ENCODE measurements at regions not wholly inside any gene's neighbourhood (a gene's known extent, or its start where the extent isn't known, plus 50 kb on each side); places are given as distances from the start of the nearest gene placed in this dataset.

- 77 to 88% methylated on average over 1 of the region's 1 CpG for WGBS, 2 donors
- Histone ChIP-seq H3K4me1 (peaks cover 6 to 16% of the 10 kb centered on the region in 2 donors), H3K9me3 (no peaks in the 10 kb centered on the region), H3K4me3 (replicated peaks in 1 of 3) (no peak overlapping the region), H3K27ac (no peak overlapping the region), H3K36me3 (no peaks in the 10 kb centered on the region), H3K27me3 (no peaks in the 10 kb centered on the region)
- intact Hi-C loops (cut with DNase I): no loop called here
- TF ChIP-seq CTCF (IDR thresholded peaks at IDR 0.05) (no peak), POLR2A (IDR thresholded peaks at IDR 0.05) (no peak)
- no peak for DNase-seq
These were observed 134.9 kb upstream of the HSD17B12 start for GRCh38 chr11:43545610-43546009.

GRCh38 chr11:43546561-43547429 is 133.7 kb upstream of the HSD17B12 start:
- intact Hi-C loops (cut with DNase I): no loop called here
- 32 to 39% methylated on average over 19 to 22 of the region's 27 CpGs for WGBS, 2 donors
- no peaks in the 10 kb centered on the region for H3K27me3 ChIP-seq
- no peaks in the 10 kb centered on the region for H3K9me3 ChIP-seq
- H3K4me3 ChIP-seq (replicated peaks in 1 of 3): peak overlapping the region in 1 of 3 donors; percentile 19
- no peak overlapping the region for H3K27ac ChIP-seq
- no peaks in the 10 kb centered on the region for H3K36me3 ChIP-seq
- H3K4me1 ChIP-seq: peaks cover 6 to 16% of the 10 kb centered on the region in 2 donors
- TF ChIP-seq POLR2A (IDR thresholded peaks at IDR 0.05): no peak
- no peak for TF ChIP-seq CTCF (IDR thresholded peaks at IDR 0.05)
- peak in 1 of 2 donors; percentile 4 for DNase-seq

GRCh38 chr11:43547430-43547831 is 133.1 kb upstream of the HSD17B12 start:
- Histone ChIP-seq H3K4me1 (peaks cover 6 to 16% of the 10 kb centered on the region in 2 donors), H3K27ac (no peak overlapping the region), H3K36me3 (no peaks in the 10 kb centered on the region), H3K27me3 (no peaks in the 10 kb centered on the region), H3K9me3 (no peaks in the 10 kb centered on the region), H3K4me3 (replicated peaks in 1 of 3) (peak overlapping the region in 1 of 3 donors; percentile 19)
- peak; percentile 35 to 52 for DNase-seq
- no peak for TF ChIP-seq CTCF (IDR thresholded peaks at IDR 0.05)
- no peak for TF ChIP-seq POLR2A (IDR thresholded peaks at IDR 0.05)
- intact Hi-C loops (cut with DNase I): no loop called here
- WGBS, 2 donors: 5% methylated on average over 22 of the region's 33 CpGs; no CpG with 5 or more reads in 1 of the 2 donors

GRCh38 chr11:43547889-43548381 is 132.6 kb upstream of the HSD17B12 start:
- Histone ChIP-seq H3K36me3 (no peaks in the 10 kb centered on the region), H3K27ac (no peak overlapping the region), H3K4me1 (peaks cover 6 to 16% of the 10 kb centered on the region in 2 donors), H3K9me3 (no peaks in the 10 kb centered on the region), H3K4me3 (replicated peaks in 1 of 3) (peak overlapping the region in 1 of 3 donors; percentile 19), H3K27me3 (no peaks in the 10 kb centered on the region)
- intact Hi-C loops (cut with DNase I): no loop called here
- TF ChIP-seq CTCF (IDR thresholded peaks at IDR 0.05): no peak
- DNase-seq: peak; percentile 22 to 40
- WGBS, 2 donors: 78 to 85% methylated on average over 4 to 9 of the region's 51 CpGs

- Histone ChIP-seq H3K4me1 (peaks cover 6 to 16% of the 10 kb centered on the region in 2 donors), H3K27ac (no peak overlapping the region), H3K36me3 (no peaks in the 10 kb centered on the region), H3K27me3 (no peaks in the 10 kb centered on the region), H3K9me3 (no peaks in the 10 kb centered on the region), H3K4me3 (replicated peaks in 1 of 3) (no peak overlapping the region)
- WGBS, 2 donors: 93% methylated on average over 4 of the region's 4 CpGs
- intact Hi-C loops (cut with DNase I): no loop called here
- no peak for DNase-seq
- no peak for TF ChIP-seq POLR2A (IDR thresholded peaks at IDR 0.05)
- TF ChIP-seq CTCF (IDR thresholded peaks at IDR 0.05): no peak
These were observed 131.6 kb upstream of the HSD17B12 start for GRCh38 chr11:43548916-43549315.
